AG10803 (cell line): ENCODE measurements at regions not wholly inside any gene's neighbourhood (a gene's known extent, or its start where the extent isn't known, plus 50 kb on each side); places are given as distances from the start of the nearest gene placed in this dataset.
A peak's percentile ranks its signal among the peaks of the same experiment; 100 is the strongest.
"Not testable (repeated sequence)": the region's sequence is repeated elsewhere in the genome, so short reads cannot be mapped to it uniquely, and the experiment has no call there.

Experiments used
- DNase-seq: peaks from one replicate; pipeline ENCODE4 v3.0.0; 2010; ENCODE audit warnings: low read depth
- H3K4me3 ChIP-seq: 2 replicates; pipeline ENCODE4 v1.5.1; 2011; ENCODE audit warnings: mild to moderate bottlenecking, low read length, control low read depth
- TF ChIP-seq, protein P1 (sequence below): conservative IDR thresholded peaks from 2 replicates; pipeline ENCODE4 v1.5.1; 2011; ENCODE audit warnings: mild to moderate bottlenecking, low read length, control low read depth, inconsistent platforms

DNA sequence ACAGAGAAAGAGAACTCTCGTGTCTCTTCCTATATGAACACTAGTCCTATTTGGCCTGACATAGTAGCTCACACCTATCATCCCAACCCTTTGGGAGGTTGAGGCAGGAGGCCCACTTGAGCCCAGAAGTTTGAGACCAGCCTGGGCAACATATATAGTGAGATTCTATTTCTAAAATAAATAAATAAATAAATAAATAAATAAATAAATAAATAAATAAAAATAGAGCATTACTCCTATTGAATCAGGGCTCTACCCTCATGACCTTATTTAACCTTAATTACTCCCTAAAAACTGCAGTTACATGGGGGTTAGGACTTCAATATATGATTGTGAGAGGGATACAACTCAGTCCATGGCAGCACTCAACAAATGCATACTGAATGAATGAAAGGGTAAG is 61.2 kb upstream of the GSC start:
- no peak overlapping the region for H3K4me3 ChIP-seq
- DNase-seq, result no peak
- TF ChIP-seq, protein P1, sequence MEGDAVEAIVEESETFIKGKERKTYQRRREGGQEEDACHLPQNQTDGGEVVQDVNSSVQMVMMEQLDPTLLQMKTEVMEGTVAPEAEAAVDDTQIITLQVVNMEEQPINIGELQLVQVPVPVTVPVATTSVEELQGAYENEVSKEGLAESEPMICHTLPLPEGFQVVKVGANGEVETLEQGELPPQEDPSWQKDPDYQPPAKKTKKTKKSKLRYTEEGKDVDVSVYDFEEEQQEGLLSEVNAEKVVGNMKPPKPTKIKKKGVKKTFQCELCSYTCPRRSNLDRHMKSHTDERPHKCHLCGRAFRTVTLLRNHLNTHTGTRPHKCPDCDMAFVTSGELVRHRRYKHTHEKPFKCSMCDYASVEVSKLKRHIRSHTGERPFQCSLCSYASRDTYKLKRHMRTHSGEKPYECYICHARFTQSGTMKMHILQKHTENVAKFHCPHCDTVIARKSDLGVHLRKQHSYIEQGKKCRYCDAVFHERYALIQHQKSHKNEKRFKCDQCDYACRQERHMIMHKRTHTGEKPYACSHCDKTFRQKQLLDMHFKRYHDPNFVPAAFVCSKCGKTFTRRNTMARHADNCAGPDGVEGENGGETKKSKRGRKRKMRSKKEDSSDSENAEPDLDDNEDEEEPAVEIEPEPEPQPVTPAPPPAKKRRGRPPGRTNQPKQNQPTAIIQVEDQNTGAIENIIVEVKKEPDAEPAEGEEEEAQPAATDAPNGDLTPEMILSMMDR, result no peak

DNA sequence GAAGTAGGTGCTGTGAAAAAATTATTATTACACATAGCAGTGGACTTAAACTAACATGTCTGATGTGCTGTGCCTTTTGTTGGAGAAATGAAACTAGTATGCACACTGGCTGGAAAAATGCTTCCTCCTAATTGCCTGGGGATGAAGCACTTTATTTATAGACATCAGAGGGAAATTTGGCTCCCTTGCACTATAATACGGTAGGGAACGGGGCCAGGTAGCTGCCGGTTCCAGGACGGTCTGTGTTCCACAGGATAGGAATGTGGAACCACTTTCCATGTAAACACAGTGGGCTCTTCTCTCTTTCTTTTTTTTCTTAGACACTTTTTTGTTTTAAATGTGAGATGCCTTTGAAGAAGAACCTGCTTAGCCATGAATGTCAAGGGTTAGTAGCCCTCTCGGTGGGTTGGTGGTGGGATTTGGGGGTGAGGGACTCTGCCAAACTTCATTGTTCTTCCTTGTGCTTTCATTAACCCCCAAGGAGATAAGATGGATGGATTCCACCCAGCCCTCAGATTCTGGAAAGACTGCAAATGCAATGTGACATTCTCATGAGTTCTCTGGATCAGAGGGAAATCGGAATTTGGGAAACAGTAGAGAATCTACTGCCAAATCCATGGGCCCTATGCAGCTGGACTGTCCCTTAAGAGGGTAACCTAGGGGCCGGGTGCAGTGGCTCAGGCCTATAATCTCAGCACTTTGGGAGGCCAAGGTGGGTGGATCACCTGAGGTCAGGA is 58.0 kb upstream of the GSC start:
- TF ChIP-seq, protein P1, result no peak
- no peak overlapping the region for H3K4me3 ChIP-seq
- DNase-seq, result no peak

DNA sequence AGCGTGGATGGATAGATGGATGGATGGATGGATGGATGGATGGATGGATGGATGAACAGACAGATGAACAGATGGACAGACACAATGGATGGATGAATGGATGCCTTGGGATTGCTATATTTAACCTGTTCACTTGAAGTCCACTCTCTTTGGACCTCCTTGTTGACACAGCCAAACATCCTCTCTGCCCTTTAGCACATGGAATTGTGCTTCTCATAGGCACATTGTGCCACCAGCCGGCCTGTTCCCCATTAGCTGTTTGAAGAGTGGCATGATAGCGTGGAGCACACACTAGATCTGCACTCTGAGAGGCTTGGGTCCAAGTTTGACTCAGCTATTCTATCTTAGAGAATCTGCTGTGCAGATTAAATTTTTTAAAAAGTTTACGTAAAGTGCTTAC is 56.9 kb upstream of the GSC start:
- DNase-seq, result no peak
- TF ChIP-seq, protein P1, result no peak
- no peak overlapping the region for H3K4me3 ChIP-seq

DNA sequence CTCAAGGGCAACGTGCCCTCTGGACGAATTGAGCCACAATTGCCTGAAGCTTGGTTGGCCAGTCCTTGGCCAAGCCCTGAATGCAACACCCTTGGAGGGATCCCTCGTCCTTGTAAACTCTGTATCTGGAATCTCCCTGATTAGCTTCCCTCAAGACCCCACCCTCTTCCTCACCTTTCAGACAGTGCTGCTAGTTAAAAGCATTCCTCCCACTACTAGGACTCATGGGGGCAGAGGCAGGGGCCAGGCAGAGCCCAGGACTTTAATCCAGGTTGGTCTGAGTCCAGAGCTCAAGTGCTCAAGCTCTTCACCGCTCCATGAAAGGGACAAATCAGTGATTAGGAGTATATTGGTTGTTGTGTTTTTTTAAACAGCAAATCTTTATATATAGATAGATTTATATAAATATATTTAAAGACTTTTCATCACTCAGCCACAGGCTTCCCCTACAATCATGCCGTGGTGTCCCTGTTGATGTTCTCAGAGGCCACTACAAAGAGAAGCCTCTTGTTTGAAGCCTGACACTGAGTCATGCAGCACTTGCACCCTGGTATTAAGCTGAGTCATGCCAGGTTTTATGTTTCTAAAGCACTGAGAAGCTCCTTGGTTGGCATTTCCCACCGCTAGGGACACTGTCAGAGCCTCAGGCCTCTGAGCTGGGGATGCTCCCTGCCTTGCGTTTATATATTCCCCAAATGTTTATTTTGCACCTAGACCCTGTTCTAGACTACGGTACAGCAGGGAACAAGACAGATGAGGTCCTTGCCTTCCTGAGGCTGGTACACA is 53.8 kb upstream of the GSC start:
- H3K4me3 ChIP-seq, result no peak overlapping the region
- DNase-seq, result peak; percentile 19
- TF ChIP-seq, protein P1, result no peak

DNA sequence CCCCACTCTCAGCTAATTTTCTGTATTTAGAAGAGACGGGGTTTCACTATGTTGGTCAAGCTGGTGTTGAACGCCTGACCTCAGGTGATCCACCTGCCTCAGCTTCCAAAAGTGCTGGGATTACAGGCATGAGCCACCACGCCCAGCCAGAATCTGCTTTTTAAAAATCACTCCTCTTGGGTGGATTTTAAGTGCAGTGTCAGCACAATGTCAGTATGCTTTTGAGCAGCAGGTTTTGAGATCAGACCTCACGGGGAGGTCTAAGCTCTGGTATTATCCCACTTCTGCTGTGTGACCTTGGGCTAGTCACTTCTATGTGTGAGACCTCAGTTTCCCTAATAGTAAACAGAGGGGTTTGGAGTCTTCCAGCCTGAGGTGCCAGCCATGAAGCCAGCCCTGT is 51.8 kb upstream of the GSC start:
- TF ChIP-seq, protein P1, result no peak
- no peak for DNase-seq
- no peak overlapping the region for H3K4me3 ChIP-seq

DNA sequence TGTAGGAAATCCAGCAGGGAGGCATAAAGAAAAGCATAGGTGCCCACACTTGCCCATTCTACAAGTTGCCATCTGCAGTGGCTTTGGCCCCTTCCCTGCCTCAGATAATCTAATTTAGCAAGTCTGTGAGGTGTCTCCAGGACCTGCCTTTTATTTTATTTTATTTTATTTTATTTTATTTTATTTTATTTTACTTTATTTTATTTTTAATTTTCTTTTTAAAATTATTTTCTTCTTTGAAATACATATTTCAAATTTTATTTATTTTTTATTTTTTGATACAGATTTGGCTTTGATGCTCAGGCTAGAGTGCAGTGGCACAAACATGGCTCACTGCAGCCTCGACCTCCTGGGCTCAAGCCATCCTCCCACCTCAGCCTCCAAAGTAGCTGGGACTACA is 51.0 kb upstream of the GSC start:
- not testable (repeated sequence) for DNase-seq, H3K4me3 ChIP-seq
